PC-9 (cell line): ENCODE measurements at regions not wholly inside any gene's neighbourhood (a gene's known extent, or its start where the extent isn't known, plus 50 kb on each side); places are given as distances from the start of the nearest gene placed in this dataset.

Source experiments
- BruUV-seq: library from RNA; stranded (reverse); fragments of 400-500 nt; replicated peaks from 2 replicates; lab custom pipeline; 2021; lab: Mats Ljungman, UMichigan
- CTCF ChIA-PET: fragments of 300-600 bp; sonication (Branson Sonifier 250); formaldehyde crosslinking; loops from one replicate; lab custom pipeline; 2022; ENCODE audit warnings: antibody characterized with exemption; lab: Charles Lee
- POLR2A ChIA-PET: fragments of 300-600 bp; sonication (Branson Sonifier 250); formaldehyde crosslinking; loops from one replicate; lab custom pipeline; 2022; ENCODE audit warnings: antibody characterized with exemption; ENCODE audit not compliant: unreplicated experiment; lab: Charles Lee
- DNase-seq, 2 experiments: peaks; one replicate each; pipeline versions ENCODE4 v3.0.0 to v3.0.0-alpha.2; 2015 to 2022; ENCODE audit warnings: mixed read lengths in 1 of 2
- H2AFZ ChIP-seq: fragments of 200-600 bp; sonication (generic); 2 replicates; pipeline ENCODE4 v1.8.1; 2017; ENCODE audit warnings: antibody characterized with exemption
- H3F3A ChIP-seq: fragments of 200-600 bp; sonication (generic); 2 replicates; pipeline ENCODE4 v1.8.1; 2017; ENCODE audit warnings: antibody characterized with exemption, mild to moderate bottlenecking, low read depth; ENCODE audit not compliant: insufficient read depth
- H3K27ac ChIP-seq: fragments of 200-600 bp; sonication (generic); 2 replicates; pipeline ENCODE4 v1.6.1; 2016; ENCODE audit warnings: mixed run types
- H3K27me3 ChIP-seq: fragments of 200-600 bp; sonication (generic); 2 replicates; pipeline ENCODE4 v1.6.1; 2016; ENCODE audit warnings: low read depth, mixed run types; ENCODE audit not compliant: insufficient read depth
- H3K36me3 ChIP-seq: fragments of 200-600 bp; sonication (generic); 2 replicates; pipeline ENCODE4 v1.6.1; 2016; ENCODE audit warnings: low read depth, mixed run types
- H3K4me1 ChIP-seq: fragments of 200-600 bp; sonication (generic); replicated peaks from 2 replicates; pipeline ENCODE4 v1.6.1; 2016; ENCODE audit warnings: mixed run types; ENCODE audit not compliant: insufficient read depth
- H3K4me2 ChIP-seq: fragments of 200-600 bp; sonication (generic); 2 replicates; pipeline ENCODE4 v1.6.1; 2017; ENCODE audit warnings: mixed run types
- H3K4me3 ChIP-seq: fragments of 200-600 bp; sonication (generic); 2 replicates; pipeline ENCODE4 v1.6.1; 2016; ENCODE audit warnings: mixed run types
- H3K79me2 ChIP-seq: fragments of 200-600 bp; sonication (generic); 2 replicates; pipeline ENCODE4 v1.6.1; 2017; ENCODE audit warnings: low read depth, mixed run types
- H3K9me2 ChIP-seq: fragments of 200-600 bp; sonication (generic); 2 replicates; pipeline ENCODE4 v1.8.1; 2017; ENCODE audit warnings: mild to moderate bottlenecking; ENCODE audit not compliant: insufficient read depth
- H3K9me3 ChIP-seq: fragments of 200-600 bp; sonication (generic); 2 replicates; pipeline ENCODE4 v1.8.1; 2016; ENCODE audit warnings: low read depth; ENCODE audit not compliant: insufficient read depth
- H4K20me1 ChIP-seq: fragments of 200-600 bp; sonication (generic); 2 replicates; pipeline ENCODE4 v1.8.1; 2017; ENCODE audit not compliant: insufficient read depth
- CTCF ChIP-seq: fragments of 200-600 bp; sonication (generic); conservative IDR thresholded peaks from 2 replicates; pipeline ENCODE4 v1.6.1; 2017; ENCODE audit warnings: mixed run types, antibody characterized with exemption, mild to moderate bottlenecking, moderate library complexity
- EZH2 ChIP-seq: fragments of 200-600 bp; sonication (generic); IDR thresholded peaks from 2 replicates; pipeline ENCODE4 v1.8.0; 2017; ENCODE audit warnings: antibody characterized with exemption, low read depth
- intact Hi-C: fragments of 100-400 bp; cut with micrococcal nuclease; formaldehyde crosslinking; loops from one replicate; pipeline ENCODE4 v1.10.0; 2022; ENCODE audit not compliant: unreplicated experiment

GRCh38 chr15:95888762-95889161 is 441.7 kb upstream of the NR2F2 start:
- no peak overlapping the region for H3K27ac ChIP-seq
- no peak overlapping the region for H2AFZ ChIP-seq

GRCh38 chr15:95894407-95894956 is 436.0 kb upstream of the NR2F2 start:
- TF ChIP-seq CTCF (no peak), EZH2 (no peak)
- ChIA-PET CTCF (no interaction called here), POLR2A (no interaction called here)
- Histone ChIP-seq H3K9me3 (no peaks in the 10 kb centered on the region), H3K4me2 (no peak overlapping the region), H4K20me1 (no peaks in the 10 kb centered on the region), H2AFZ (no peak overlapping the region), H3K36me3 (no peaks in the 10 kb centered on the region), H3F3A (no peaks in the 10 kb centered on the region), H3K27me3 (no peaks in the 10 kb centered on the region), H3K27ac (no peak overlapping the region), H3K9me2 (no peaks in the 10 kb centered on the region), H3K4me3 (no peak overlapping the region), H3K4me1 (no peaks in the 10 kb centered on the region), H3K79me2 (no peaks in the 10 kb centered on the region)
- intact Hi-C loops: no loop called here
- no TSS peak for BruUV-seq
- DNase-seq: no peak

More at GRCh38 chr15:95888762-95889161, 441.7 kb upstream of the NR2F2 start:
- intact Hi-C loops: no loop called here
- no peaks in the 10 kb centered on the region for H3K79me2 ChIP-seq
- no peaks in the 10 kb centered on the region for H3K9me3 ChIP-seq
- DNase-seq: no peak
- CTCF ChIA-PET: no interaction called here
- no peaks in the 10 kb centered on the region for H3K27me3 ChIP-seq
- H3F3A ChIP-seq: no peaks in the 10 kb centered on the region
- no peak overlapping the region for H3K4me3 ChIP-seq
- H3K4me2 ChIP-seq: no peak overlapping the region
- no peak for TF ChIP-seq EZH2
- TF ChIP-seq CTCF: no peak
- H3K4me1 ChIP-seq: no peaks in the 10 kb centered on the region
- no peaks in the 10 kb centered on the region for H3K36me3 ChIP-seq
- no peaks in the 10 kb centered on the region for H4K20me1 ChIP-seq
- H3K9me2 ChIP-seq: no peaks in the 10 kb centered on the region
- POLR2A ChIA-PET: no interaction called here
- BruUV-seq: no TSS peak

GRCh38 chr15:95895508-95895907 is 435.0 kb upstream of the NR2F2 start:
- Histone ChIP-seq H3K27ac (no peak overlapping the region), H3F3A (no peaks in the 10 kb centered on the region), H4K20me1 (no peaks in the 10 kb centered on the region), H3K4me3 (no peak overlapping the region), H3K79me2 (no peaks in the 10 kb centered on the region), H3K9me2 (no peaks in the 10 kb centered on the region), H2AFZ (no peak overlapping the region), H3K9me3 (no peaks in the 10 kb centered on the region), H3K4me1 (no peaks in the 10 kb centered on the region), H3K36me3 (no peaks in the 10 kb centered on the region), H3K27me3 (no peaks in the 10 kb centered on the region), H3K4me2 (no peak overlapping the region)
- intact Hi-C loops: no loop called here
- ChIA-PET POLR2A (no interaction called here), CTCF (no interaction called here)
- no TSS peak for BruUV-seq
- DNase-seq: no peak
- TF ChIP-seq EZH2: no peak
- no peak for TF ChIP-seq CTCF
